H9 (cell line): ENCODE measurements at regions not wholly inside any gene's neighbourhood (a gene's known extent, or its start where the extent isn't known, plus 50 kb on each side); places are given as distances from the start of the nearest gene placed in this dataset.
"Not testable (repeated sequence)": the region's sequence is repeated elsewhere in the genome, so short reads cannot be mapped to it uniquely, and the experiment has no call there.

Source experiments
- DNase-seq: peaks from one replicate; pipeline ENCODE4 v3.0.0-alpha.2; 2017
- H2AFZ ChIP-seq: one replicate; pipeline ENCODE4 v1.6.1; 2013; ENCODE audit warnings: mild to moderate bottlenecking, low read length, control low read depth, moderate library complexity
- H2AK5ac ChIP-seq: 2 replicates; pipeline ENCODE4 v1.6.1; 2013; ENCODE audit warnings: low read length, control low read depth, mixed read lengths; ENCODE audit not compliant: insufficient read length
- H2BK120ac ChIP-seq: one replicate; pipeline ENCODE4 v1.6.1; 2013; ENCODE audit warnings: low read depth, mild to moderate bottlenecking, low read length, control low read depth, inconsistent platforms; ENCODE audit not compliant: poor library complexity, severe bottlenecking
- H2BK12ac ChIP-seq: 2 replicates; pipeline ENCODE4 v1.6.1; 2013; ENCODE audit warnings: low read length, control low read depth, mixed read lengths, low read depth; ENCODE audit not compliant: insufficient read length
- H2BK15ac ChIP-seq: 2 replicates; pipeline ENCODE4 v1.6.1; 2013; ENCODE audit warnings: low read depth, low read length, control low read depth
- H2BK20ac ChIP-seq: one replicate; pipeline ENCODE4 v1.6.1; 2013; ENCODE audit warnings: low read depth, mild to moderate bottlenecking, low read length, control low read depth, inconsistent platforms; ENCODE audit not compliant: poor library complexity, severe bottlenecking
- H2BK5ac ChIP-seq: 2 replicates; pipeline ENCODE4 v1.6.1; 2013; ENCODE audit warnings: low read length, control low read depth, mixed read lengths; ENCODE audit not compliant: insufficient read length
- H3K14ac ChIP-seq: 2 replicates; pipeline ENCODE4 v1.6.1; 2013; ENCODE audit warnings: low read length, control low read depth; ENCODE audit not compliant: insufficient read depth
- H3K18ac ChIP-seq: 2 replicates; pipeline ENCODE4 v1.6.1; 2013; ENCODE audit warnings: low read depth, mild to moderate bottlenecking, mixed read lengths, low read length, control low read depth; ENCODE audit not compliant: insufficient read length
- H3K23ac ChIP-seq: 2 replicates; pipeline ENCODE4 v1.6.1; 2013; ENCODE audit warnings: low read length, control low read depth, mixed read lengths, low read depth; ENCODE audit not compliant: insufficient read length
- H3K23me2 ChIP-seq: 2 replicates; pipeline ENCODE4 v1.6.1; 2013; ENCODE audit warnings: low read depth, mild to moderate bottlenecking, mixed read lengths, low read length, control low read depth; ENCODE audit not compliant: insufficient read length, poor library complexity, severe bottlenecking
- H3K27ac ChIP-seq: 2 replicates; pipeline ENCODE4 v1.5.1; 2013; ENCODE audit warnings: low read length, control low read depth, mixed read lengths, low read depth; ENCODE audit not compliant: insufficient read length
- H3K27me3 ChIP-seq: 2 replicates; pipeline ENCODE4 v1.6.1; 2013; ENCODE audit warnings: low read length, control low read depth, inconsistent platforms; ENCODE audit not compliant: insufficient read depth
- H3K4ac ChIP-seq: 2 replicates; pipeline ENCODE4 v1.6.1; 2013; ENCODE audit warnings: low read depth, mild to moderate bottlenecking, control low read depth, inconsistent platforms, low read length, moderate library complexity
- H3K4me1 ChIP-seq: 2 replicates; pipeline ENCODE4 v1.6.1; 2013; ENCODE audit warnings: low read length, control low read depth, inconsistent platforms; ENCODE audit not compliant: insufficient read depth
- H3K4me2 ChIP-seq: 2 replicates; pipeline ENCODE4 v1.6.1; 2013; ENCODE audit warnings: low read length, control low read depth, mixed read lengths; ENCODE audit not compliant: insufficient read length, insufficient read depth
- H3K56ac ChIP-seq: 2 replicates; pipeline ENCODE4 v1.6.1; 2013; ENCODE audit warnings: low read depth, mild to moderate bottlenecking, mixed read lengths, low read length, control low read depth; ENCODE audit not compliant: insufficient read length
- H3K79me1 ChIP-seq: 2 replicates; pipeline ENCODE4 v1.6.1; 2013; ENCODE audit warnings: low read depth, mild to moderate bottlenecking, moderate library complexity, low read length, control low read depth, inconsistent platforms; ENCODE audit not compliant: insufficient read depth, poor library complexity, severe bottlenecking
- H3K79me2 ChIP-seq: 2 replicates; pipeline ENCODE4 v1.6.1; 2013; ENCODE audit warnings: low read length, control low read depth, inconsistent platforms; ENCODE audit not compliant: insufficient read depth
- H3K9ac ChIP-seq: 2 replicates; pipeline ENCODE4 v1.6.1; 2013; ENCODE audit warnings: low read length, control low read depth, mixed read lengths; ENCODE audit not compliant: insufficient read length; ENCODE audit errors: extremely low read depth
- H3K9me3 ChIP-seq: one replicate; pipeline ENCODE4 v1.6.1; 2013; ENCODE audit warnings: low read depth, low read length, inconsistent platforms; ENCODE audit not compliant: control insufficient read depth
- H3T11ph ChIP-seq: one replicate; pipeline ENCODE4 v1.6.1; 2013; ENCODE audit warnings: mild to moderate bottlenecking, low read length, control low read depth, inconsistent platforms
- H4K20me1 ChIP-seq: one replicate; pipeline ENCODE4 v1.6.1; 2013; ENCODE audit not compliant: control insufficient read depth, insufficient read length, insufficient read depth
- H4K5ac ChIP-seq: 2 replicates; pipeline ENCODE4 v1.6.1; 2013; ENCODE audit warnings: low read depth, mild to moderate bottlenecking, mixed read lengths, low read length, control low read depth; ENCODE audit not compliant: insufficient read length
- H4K8ac ChIP-seq: replicated peaks from 2 replicates; pipeline ENCODE4 v1.6.1; 2013; ENCODE audit warnings: low read length, control low read depth, mixed read lengths, low read depth; ENCODE audit not compliant: insufficient read length
- H4K91ac ChIP-seq: 2 replicates; pipeline ENCODE4 v1.6.1; 2013; ENCODE audit warnings: low read depth, mild to moderate bottlenecking, moderate library complexity, mixed read lengths, low read length, control low read depth; ENCODE audit not compliant: insufficient read length
- H3K27ac Mint-ChIP-seq, 3 experiments: 2 replicates in 2 of 3; 3 replicates in 1 of 3; pipeline ENCODE4 v1.8.0; 2020 to 2021; ENCODE audit warnings: mixed read lengths in 3 of 3, mild to moderate bottlenecking in 1 of 3, moderate library complexity in 1 of 3
- H3K27me3 Mint-ChIP-seq: 2 replicates; pipeline ENCODE4 v1.8.0; 2021; ENCODE audit warnings: low read depth, mild to moderate bottlenecking, moderate library complexity, mixed read lengths
- H3K36me3 Mint-ChIP-seq, 3 experiments: 2 replicates in 2 of 3; 3 replicates in 1 of 3; pipeline ENCODE4 v1.8.0; 2020 to 2021; ENCODE audit warnings: low read depth in 3 of 3, mixed read lengths in 3 of 3; ENCODE audit not compliant: insufficient read depth in 1 of 3
- H3K4me1 Mint-ChIP-seq, 2 experiments: 2 replicates each; pipeline ENCODE4 v1.8.0; 2020; ENCODE audit warnings: mixed read lengths in 2 of 2
- H3K4me3 Mint-ChIP-seq, 2 experiments: 2 replicates in 1 of 2; 3 replicates in 1 of 2; pipeline ENCODE4 v1.8.0; 2020 to 2021; ENCODE audit warnings: mild to moderate bottlenecking in 2 of 2, mixed read lengths in 2 of 2, moderate library complexity in 1 of 2
- H3K9me3 Mint-ChIP-seq, 2 experiments: 2 replicates in 1 of 2; 3 replicates in 1 of 2; pipeline ENCODE4 v1.8.0; 2020; ENCODE audit warnings: mild to moderate bottlenecking in 2 of 2, mixed read lengths in 2 of 2, moderate library complexity in 1 of 2
- CTCF ChIP-seq: fragments of 200-600 bp; sonication (generic); conservative IDR thresholded peaks from 3 replicates; pipeline ENCODE4 v1.8.0; 2021; ENCODE audit warnings: antibody characterized with exemption, mild to moderate bottlenecking
- WGBS: extraction: QIAGEN DNeasy Blood & Tissue Kit; methylation state at CpG from one replicate; pipeline ENCODE4 v1.1.7; 2013; ENCODE audit warnings: missing lambda C conversion rate, low lambda C conversion rate, mixed read lengths; ENCODE audit not compliant: insufficient read length; ENCODE audit errors: extremely low coverage; 5-methylcytosine and 5-hydroxymethylcytosine counted together

GRCh38 chr2:221724631-221725203 is 152.6 kb upstream of the EPHA4 start:
- Histone ChIP-seq H3K9me3 (no peaks in the 10 kb centered on the region), H3K14ac (no peak overlapping the region), H3K4me1 (no peaks in the 10 kb centered on the region), H2BK5ac (no peak overlapping the region), H3K23ac (no peak overlapping the region), H2AK5ac (no peak overlapping the region), H3K27me3 (no peaks in the 10 kb centered on the region), H3K4ac (no peak overlapping the region), H2BK20ac (no peak overlapping the region), H3K27ac (no peak overlapping the region), H3K9ac (no peak overlapping the region), H4K5ac (no peak overlapping the region), H4K8ac (no peak overlapping the region), H4K91ac (no peak overlapping the region), H3K4me2 (no peak overlapping the region), H2BK12ac (no peak overlapping the region), H2BK15ac (no peak overlapping the region), H3K79me2 (no peaks in the 10 kb centered on the region), H2BK120ac (no peak overlapping the region), H3K79me1 (no peaks in the 10 kb centered on the region), H3K23me2 (no peaks in the 10 kb centered on the region), H3K56ac (no peak overlapping the region), H3K18ac (no peak overlapping the region), H2AFZ (no peak overlapping the region), H4K20me1 (no peaks in the 10 kb centered on the region), H3T11ph (no peak overlapping the region)
- no peak for DNase-seq
- Mint-ChIP-seq H3K27me3 (no peaks in the 10 kb centered on the region), H3K27ac (no peak overlapping the region), H3K4me1 (no peaks in the 10 kb centered on the region), H3K4me3 (no peak overlapping the region), H3K9me3 (peaks cover 28 to 31% of the 10 kb centered on the region in 2 experiments), H3K36me3 (peaks cover 11 to 22% (median 16%) of the 10 kb centered on the region in 3 experiments)
- WGBS, result no CpG with 5 or more reads among the region's 1 CpG
- TF ChIP-seq CTCF, result no peak

GRCh38 chr2:221724117-221724516 is 152.0 kb upstream of the EPHA4 start:
- not testable (repeated sequence) for H3K14ac ChIP-seq, H3K27me3 Mint-ChIP-seq, DNase-seq, H3K4me2 ChIP-seq, H2BK5ac ChIP-seq, H3K27ac ChIP-seq, H4K5ac ChIP-seq, H3K27ac Mint-ChIP-seq, H2AK5ac ChIP-seq, H3K18ac ChIP-seq, H3K4me1 Mint-ChIP-seq, H3K4me1 ChIP-seq, H3K4ac ChIP-seq, H2AFZ ChIP-seq, H3K9ac ChIP-seq, H3K79me1 ChIP-seq, H3K23me2 ChIP-seq, H3K79me2 ChIP-seq, H3K9me3 ChIP-seq, H3K23ac ChIP-seq, H2BK120ac ChIP-seq, H2BK20ac ChIP-seq, H4K8ac ChIP-seq, H4K20me1 ChIP-seq, H2BK12ac ChIP-seq, H3K4me3 Mint-ChIP-seq, H2BK15ac ChIP-seq, H3T11ph ChIP-seq, H4K91ac ChIP-seq, H3K27me3 ChIP-seq, H3K56ac ChIP-seq
- Mint-ChIP-seq H3K36me3 (peaks cover 13 to 24% (median 17%) of the 10 kb centered on the region in 3 experiments), H3K9me3 (peaks cover 30 to 34% of the 10 kb centered on the region in 2 experiments)
- WGBS, result no CpG with 5 or more reads among the region's 1 CpG
